Uterus (tissue), 3 donors: ENCODE measurements at regions not wholly inside any gene's neighbourhood (a gene's known extent, or its start where the extent isn't known, plus 50 kb on each side); places are given as distances from the start of the nearest gene placed in this dataset.

Source experiments
- DNase-seq, 2 donors: peaks; one replicate each; pipeline ENCODE4 v3.0.0-alpha.2; 2019 to 2020
- H3K27ac ChIP-seq, 2 donors: fragments of 200-600 bp; sonication (generic); 1 replicate in 1 of 2; 2 replicates in 1 of 2; pipeline ENCODE4 v1.5.1; 2016 to 2018
- H3K27me3 ChIP-seq, 2 donors: fragments of 200-600 bp; sonication (generic); one replicate each; pipeline ENCODE4 v1.5.1; 2018 to 2019; ENCODE audit warnings: control low read depth in 1 of 2
- H3K36me3 ChIP-seq, 2 donors: fragments of 200-600 bp; sonication (generic); one replicate each; pipeline ENCODE4 v1.5.1; 2019; ENCODE audit warnings: control low read depth in 1 of 2
- H3K4me1 ChIP-seq, 2 donors: fragments of 200-600 bp; sonication (generic); one replicate each; pipeline ENCODE4 v1.5.1; 2018 to 2019; ENCODE audit warnings: control low read depth in 1 of 2
- H3K4me3 ChIP-seq, 2 donors: fragments of 200-600 bp; sonication (generic); 1 replicate in 1 of 2; 2 replicates in 1 of 2; pipeline ENCODE4 v1.5.1; 2018 to 2019; ENCODE audit warnings: mild to moderate bottlenecking in 1 of 2
- H3K9me3 ChIP-seq, 2 donors: fragments of 200-600 bp; sonication (generic); one replicate each; pipeline ENCODE4 v1.5.1; 2019; ENCODE audit warnings: control low read depth in 1 of 2
- POLR2A ChIP-seq, 2 donors: fragments of 450-650 bp; IDR thresholded peaks; one replicate each; pipeline ENCODE4 v1.6.1; 2016; ENCODE audit warnings: antibody characterized with exemption in 2 of 2, mild to moderate bottlenecking in 1 of 2, moderate library complexity in 1 of 2
- intact Hi-C: fragments of 100-400 bp; cut with DNase I; formaldehyde crosslinking; loops from one replicate; pipeline ENCODE4 v1.15.1; 2023; ENCODE audit warnings: low total_unique reads
- TF ChIP-seq, protein P1 (sequence below), 4 experiments: fragments of 200-600 bp in 2 of 4; fragments of 450-650 bp in 2 of 4; sonication (generic) in 2 of 4; IDR thresholded peaks; one replicate each; pipeline ENCODE4 v1.5.1; 2016 to 2019; ENCODE audit warnings: antibody characterized with exemption in 4 of 4, mild to moderate bottlenecking in 2 of 4, moderate library complexity in 1 of 4
- donor health status: DM: yes; HTN: yes; CAD: no.

GRCh38 chr6:23173234-23173633, 603.9 kb downstream of the HDGFL1 start:
- Histone ChIP-seq H3K27me3 (no peaks in the 10 kb centered on the region), H3K27ac (peak overlapping the region in 1 of 2 donors; percentile 70), H3K36me3 (no peaks in the 10 kb centered on the region), H3K4me3 (no peak overlapping the region), H3K4me1 (no peaks in the 10 kb centered on the region), H3K9me3 (no peaks in the 10 kb centered on the region)
- DNase-seq, result no peak
- intact Hi-C loops, result no loop called here
- TF ChIP-seq, protein P1, sequence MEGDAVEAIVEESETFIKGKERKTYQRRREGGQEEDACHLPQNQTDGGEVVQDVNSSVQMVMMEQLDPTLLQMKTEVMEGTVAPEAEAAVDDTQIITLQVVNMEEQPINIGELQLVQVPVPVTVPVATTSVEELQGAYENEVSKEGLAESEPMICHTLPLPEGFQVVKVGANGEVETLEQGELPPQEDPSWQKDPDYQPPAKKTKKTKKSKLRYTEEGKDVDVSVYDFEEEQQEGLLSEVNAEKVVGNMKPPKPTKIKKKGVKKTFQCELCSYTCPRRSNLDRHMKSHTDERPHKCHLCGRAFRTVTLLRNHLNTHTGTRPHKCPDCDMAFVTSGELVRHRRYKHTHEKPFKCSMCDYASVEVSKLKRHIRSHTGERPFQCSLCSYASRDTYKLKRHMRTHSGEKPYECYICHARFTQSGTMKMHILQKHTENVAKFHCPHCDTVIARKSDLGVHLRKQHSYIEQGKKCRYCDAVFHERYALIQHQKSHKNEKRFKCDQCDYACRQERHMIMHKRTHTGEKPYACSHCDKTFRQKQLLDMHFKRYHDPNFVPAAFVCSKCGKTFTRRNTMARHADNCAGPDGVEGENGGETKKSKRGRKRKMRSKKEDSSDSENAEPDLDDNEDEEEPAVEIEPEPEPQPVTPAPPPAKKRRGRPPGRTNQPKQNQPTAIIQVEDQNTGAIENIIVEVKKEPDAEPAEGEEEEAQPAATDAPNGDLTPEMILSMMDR (IDR thresholded peaks at IDR 0.05), result no peak
- TF ChIP-seq POLR2A (IDR thresholded peaks at IDR 0.05), result no peak

DNA sequence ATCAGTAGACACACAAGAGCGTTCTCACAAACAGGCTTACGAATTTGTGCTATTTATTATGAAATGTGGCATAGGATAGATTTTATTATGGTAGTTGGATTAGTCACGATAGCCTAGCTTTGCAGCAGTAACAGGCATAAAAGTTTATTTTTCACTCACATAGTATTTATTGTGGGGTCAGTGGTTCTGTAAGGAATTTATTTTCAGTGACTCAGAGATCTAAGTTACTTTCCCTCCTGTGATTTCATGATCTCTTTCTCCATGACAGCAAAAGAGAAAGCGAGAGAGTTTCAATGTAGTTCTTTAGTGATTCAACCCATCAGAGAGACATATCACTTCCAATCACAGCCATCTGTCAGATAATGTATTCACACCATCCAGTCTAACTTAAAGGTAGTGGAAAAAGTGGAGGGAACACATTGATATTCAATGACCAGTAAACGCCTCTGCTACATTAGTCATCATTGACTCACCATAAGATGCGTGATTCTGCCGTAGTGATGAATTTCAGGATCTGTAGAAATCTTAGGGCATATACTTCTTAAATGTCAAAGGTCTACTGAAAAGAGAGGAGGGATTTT, 605.5 kb downstream of the HDGFL1 start:
- no peak for DNase-seq
- TF ChIP-seq POLR2A (IDR thresholded peaks at IDR 0.05), result no peak
- TF ChIP-seq, protein P1 (IDR thresholded peaks at IDR 0.05), result no peak
- H3K36me3 ChIP-seq, result no peaks in the 10 kb centered on the region
- peak overlapping the region; percentile 39 to 70 for H3K27ac ChIP-seq
- H3K4me1 ChIP-seq, result no peaks in the 10 kb centered on the region
- H3K4me3 ChIP-seq, result no peak overlapping the region
- intact Hi-C loops, result no loop called here
- H3K9me3 ChIP-seq, result no peaks in the 10 kb centered on the region
- H3K27me3 ChIP-seq, result no peaks in the 10 kb centered on the region

GRCh38 chr6:23175391-23175790, 606.0 kb downstream of the HDGFL1 start:
- Histone ChIP-seq H3K27me3 (no peaks in the 10 kb centered on the region), H3K36me3 (no peaks in the 10 kb centered on the region), H3K4me3 (no peak overlapping the region), H3K4me1 (no peaks in the 10 kb centered on the region), H3K9me3 (no peaks in the 10 kb centered on the region), H3K27ac (peak overlapping the region; percentile 39 to 70)
- intact Hi-C loops, result no loop called here
- no peak for DNase-seq
- TF ChIP-seq POLR2A (IDR thresholded peaks at IDR 0.05), result no peak
- TF ChIP-seq, protein P1 (IDR thresholded peaks at IDR 0.05), result no peak

DNA sequence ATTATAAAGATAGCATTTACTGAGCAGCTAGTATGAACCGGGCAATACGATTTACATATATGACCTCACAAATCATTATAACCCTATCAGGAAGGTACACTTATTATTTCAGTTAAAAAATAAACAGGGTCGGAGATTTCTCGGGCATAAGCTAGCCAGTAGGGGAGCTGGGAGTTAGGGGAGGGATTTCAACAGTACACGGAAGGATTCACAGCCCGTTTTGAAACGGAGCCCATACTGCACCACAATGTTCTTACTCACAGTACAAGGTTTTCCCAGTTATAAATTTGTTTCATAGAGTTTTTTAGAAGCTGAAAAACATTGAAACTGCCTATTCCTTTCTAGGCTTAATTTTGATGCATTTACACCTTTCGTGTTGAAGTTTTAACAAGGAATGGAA, 607.1 kb downstream of the HDGFL1 start:
- no peaks in the 10 kb centered on the region for H3K36me3 ChIP-seq
- H3K4me3 ChIP-seq, result no peak overlapping the region
- TF ChIP-seq, protein P1 (IDR thresholded peaks at IDR 0.05), result no peak
- no peak for TF ChIP-seq POLR2A (IDR thresholded peaks at IDR 0.05)
- intact Hi-C loops, result no loop called here
- no peaks in the 10 kb centered on the region for H3K4me1 ChIP-seq
- H3K27me3 ChIP-seq, result no peaks in the 10 kb centered on the region
- DNase-seq, result no peak
- no peaks in the 10 kb centered on the region for H3K9me3 ChIP-seq
- H3K27ac ChIP-seq, result no peak overlapping the region

GRCh38 chr6:23176883-23177282, 607.5 kb downstream of the HDGFL1 start:
- TF ChIP-seq, protein P1 (IDR thresholded peaks at IDR 0.05), result no peak
- TF ChIP-seq POLR2A (IDR thresholded peaks at IDR 0.05), result no peak
- H3K4me3 ChIP-seq, result no peak overlapping the region
- intact Hi-C loops, result no loop called here

More at GRCh38 chr6:23176883-23177282, 607.5 kb downstream of the HDGFL1 start:
- Histone ChIP-seq H3K4me1 (no peaks in the 10 kb centered on the region), H3K36me3 (no peaks in the 10 kb centered on the region), H3K27me3 (no peaks in the 10 kb centered on the region), H3K9me3 (no peaks in the 10 kb centered on the region), H3K27ac (no peak overlapping the region)
- DNase-seq, result no peak
